ENCODE measurements at regions not wholly inside any gene's neighbourhood (a gene's known extent, or its start where the extent isn't known, plus 50 kb on each side); places are given as distances from the start of the nearest gene placed in this dataset.

DNA sequence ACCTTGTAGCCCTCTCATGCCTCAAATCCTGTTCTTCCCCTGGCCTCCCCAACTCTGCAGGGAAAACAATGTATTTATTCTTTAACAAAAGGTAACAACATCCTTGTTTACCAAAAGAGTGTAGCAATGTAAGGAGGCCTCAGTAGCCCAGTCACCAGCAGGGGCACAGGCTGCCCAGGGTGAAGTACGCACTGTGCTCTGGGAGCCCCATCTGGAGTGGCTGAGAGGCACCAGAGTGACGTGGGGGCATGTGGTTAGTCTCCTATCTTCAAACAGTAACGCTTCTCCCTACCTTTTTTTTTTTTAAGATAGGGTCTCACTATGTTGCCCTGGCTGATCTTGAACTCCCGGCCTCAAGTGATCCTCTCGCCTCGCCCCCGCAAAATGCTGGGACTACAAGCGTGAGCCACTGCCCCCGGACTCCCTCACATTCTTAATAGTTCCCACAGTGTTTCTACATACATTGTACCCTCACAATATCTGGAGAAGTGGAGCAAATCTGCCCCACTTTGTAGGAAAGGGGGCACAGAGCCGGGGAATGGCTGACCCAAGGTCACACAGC lies 51.3 kb upstream of the ECE1 start:
- TF ChIP-seq FOXA1 (IDR thresholded peaks at IDR 0.05): no peak
- TF ChIP-seq, protein P1, sequence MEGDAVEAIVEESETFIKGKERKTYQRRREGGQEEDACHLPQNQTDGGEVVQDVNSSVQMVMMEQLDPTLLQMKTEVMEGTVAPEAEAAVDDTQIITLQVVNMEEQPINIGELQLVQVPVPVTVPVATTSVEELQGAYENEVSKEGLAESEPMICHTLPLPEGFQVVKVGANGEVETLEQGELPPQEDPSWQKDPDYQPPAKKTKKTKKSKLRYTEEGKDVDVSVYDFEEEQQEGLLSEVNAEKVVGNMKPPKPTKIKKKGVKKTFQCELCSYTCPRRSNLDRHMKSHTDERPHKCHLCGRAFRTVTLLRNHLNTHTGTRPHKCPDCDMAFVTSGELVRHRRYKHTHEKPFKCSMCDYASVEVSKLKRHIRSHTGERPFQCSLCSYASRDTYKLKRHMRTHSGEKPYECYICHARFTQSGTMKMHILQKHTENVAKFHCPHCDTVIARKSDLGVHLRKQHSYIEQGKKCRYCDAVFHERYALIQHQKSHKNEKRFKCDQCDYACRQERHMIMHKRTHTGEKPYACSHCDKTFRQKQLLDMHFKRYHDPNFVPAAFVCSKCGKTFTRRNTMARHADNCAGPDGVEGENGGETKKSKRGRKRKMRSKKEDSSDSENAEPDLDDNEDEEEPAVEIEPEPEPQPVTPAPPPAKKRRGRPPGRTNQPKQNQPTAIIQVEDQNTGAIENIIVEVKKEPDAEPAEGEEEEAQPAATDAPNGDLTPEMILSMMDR (IDR thresholded peaks at IDR 0.05; ENCODE audit: low read depth, low read length, missing input control): no peak
- TF ChIP-seq YY1 (IDR thresholded peaks at IDR 0.05): peak; percentile 12
- TF ChIP-seq, protein P2, sequence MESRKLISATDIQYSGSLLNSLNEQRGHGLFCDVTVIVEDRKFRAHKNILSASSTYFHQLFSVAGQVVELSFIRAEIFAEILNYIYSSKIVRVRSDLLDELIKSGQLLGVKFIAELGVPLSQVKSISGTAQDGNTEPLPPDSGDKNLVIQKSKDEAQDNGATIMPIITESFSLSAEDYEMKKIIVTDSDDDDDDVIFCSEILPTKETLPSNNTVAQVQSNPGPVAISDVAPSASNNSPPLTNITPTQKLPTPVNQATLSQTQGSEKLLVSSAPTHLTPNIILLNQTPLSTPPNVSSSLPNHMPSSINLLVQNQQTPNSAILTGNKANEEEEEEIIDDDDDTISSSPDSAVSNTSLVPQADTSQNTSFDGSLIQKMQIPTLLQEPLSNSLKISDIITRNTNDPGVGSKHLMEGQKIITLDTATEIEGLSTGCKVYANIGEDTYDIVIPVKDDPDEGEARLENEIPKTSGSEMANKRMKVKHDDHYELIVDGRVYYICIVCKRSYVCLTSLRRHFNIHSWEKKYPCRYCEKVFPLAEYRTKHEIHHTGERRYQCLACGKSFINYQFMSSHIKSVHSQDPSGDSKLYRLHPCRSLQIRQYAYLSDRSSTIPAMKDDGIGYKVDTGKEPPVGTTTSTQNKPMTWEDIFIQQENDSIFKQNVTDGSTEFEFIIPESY (IDR thresholded peaks at IDR 0.05): no peak
- TF ChIP-seq FOXA2 (IDR thresholded peaks at IDR 0.05): no peak
- Histone ChIP-seq H3K4me3 (ENCODE audit: low read depth in 1 of 3, low read length in 3 of 3) (no peak overlapping the region), H3K4me1 (ENCODE audit: control insufficient read depth in 4 of 4, insufficient read depth in 4 of 4, low read length in 3 of 4) (peaks cover 29 to 86% (median 67%) of the 10 kb centered on the region in 4 donors), H3K9ac (ENCODE audit: low read depth in 1 of 2, low read length in 2 of 2) (peak overlapping the region; percentile 26 to 42), H3K27me3 (ENCODE audit: control insufficient read depth in 4 of 4, insufficient read depth in 4 of 4, low read length in 3 of 4) (no peaks in the 10 kb centered on the region), H3K9me3 (ENCODE audit: control insufficient read depth in 4 of 4, low read length in 3 of 4) (no peaks in the 10 kb centered on the region), H3K36me3 (ENCODE audit: control insufficient read depth in 4 of 4, insufficient read depth in 3 of 4, low read depth in 1 of 4, low read length in 3 of 4) (no peaks in the 10 kb centered on the region), H3K27ac (ENCODE audit: low read depth in 1 of 2, low read length in 2 of 2) (peak overlapping the region; percentile 82 to 87)
- DNase-seq (ENCODE audit: low spot score): no peak
- WGBS: 83% methylated on average over 10 of the region's 10 CpGs

DNA sequence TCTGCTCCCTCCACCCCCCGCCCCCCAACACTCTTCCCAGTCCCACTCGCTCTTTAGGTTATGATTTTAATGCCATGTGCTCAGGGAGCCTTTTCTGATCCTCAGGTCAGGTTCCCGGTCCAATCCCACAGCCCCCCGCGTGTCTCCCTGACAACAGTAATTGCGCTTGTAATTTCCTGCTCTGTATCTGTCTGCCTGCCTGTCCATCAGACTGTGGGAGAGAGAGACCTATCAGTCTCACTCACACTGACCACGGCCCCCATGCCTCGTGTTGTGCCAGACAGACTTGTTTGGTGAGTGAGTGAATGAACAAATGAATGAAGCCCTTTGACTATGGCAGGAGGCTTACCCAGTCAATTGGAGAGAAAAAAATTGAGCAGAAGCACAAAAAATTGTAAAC lies 50.8 kb upstream of the ECE1 start:
- no peak for DNase-seq (ENCODE audit: low spot score)
- H3K27me3 ChIP-seq (ENCODE audit: control insufficient read depth in 4 of 4, insufficient read depth in 4 of 4, low read length in 3 of 4): no peaks in the 10 kb centered on the region
- no peaks in the 10 kb centered on the region for H3K9me3 ChIP-seq (ENCODE audit: control insufficient read depth in 4 of 4, low read length in 3 of 4)
- 53% methylated on average over 8 of the region's 8 CpGs for WGBS
- no peaks in the 10 kb centered on the region for H3K36me3 ChIP-seq (ENCODE audit: control insufficient read depth in 4 of 4, insufficient read depth in 3 of 4, low read depth in 1 of 4, low read length in 3 of 4)
- H3K27ac ChIP-seq (ENCODE audit: low read depth in 1 of 2, low read length in 2 of 2): peak overlapping the region; percentile 82 to 87
- peaks cover 29 to 83% (median 65%) of the 10 kb centered on the region in 4 donors for H3K4me1 ChIP-seq (ENCODE audit: control insufficient read depth in 4 of 4, insufficient read depth in 4 of 4, low read length in 3 of 4)
- peak overlapping the region in 1 of 2 donors; percentile 18 for H3K9ac ChIP-seq (ENCODE audit: low read depth in 1 of 2, low read length in 2 of 2)
- TF ChIP-seq, protein P3, sequence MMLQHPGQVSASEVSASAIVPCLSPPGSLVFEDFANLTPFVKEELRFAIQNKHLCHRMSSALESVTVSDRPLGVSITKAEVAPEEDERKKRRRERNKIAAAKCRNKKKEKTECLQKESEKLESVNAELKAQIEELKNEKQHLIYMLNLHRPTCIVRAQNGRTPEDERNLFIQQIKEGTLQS (IDR thresholded peaks at IDR 0.05): no peak
- no peak for TF ChIP-seq HNF4A (conservative IDR thresholded peaks at IDR 0.05)
- no peak overlapping the region for H3K4me3 ChIP-seq (ENCODE audit: low read depth in 1 of 3, low read length in 3 of 3)

DNA sequence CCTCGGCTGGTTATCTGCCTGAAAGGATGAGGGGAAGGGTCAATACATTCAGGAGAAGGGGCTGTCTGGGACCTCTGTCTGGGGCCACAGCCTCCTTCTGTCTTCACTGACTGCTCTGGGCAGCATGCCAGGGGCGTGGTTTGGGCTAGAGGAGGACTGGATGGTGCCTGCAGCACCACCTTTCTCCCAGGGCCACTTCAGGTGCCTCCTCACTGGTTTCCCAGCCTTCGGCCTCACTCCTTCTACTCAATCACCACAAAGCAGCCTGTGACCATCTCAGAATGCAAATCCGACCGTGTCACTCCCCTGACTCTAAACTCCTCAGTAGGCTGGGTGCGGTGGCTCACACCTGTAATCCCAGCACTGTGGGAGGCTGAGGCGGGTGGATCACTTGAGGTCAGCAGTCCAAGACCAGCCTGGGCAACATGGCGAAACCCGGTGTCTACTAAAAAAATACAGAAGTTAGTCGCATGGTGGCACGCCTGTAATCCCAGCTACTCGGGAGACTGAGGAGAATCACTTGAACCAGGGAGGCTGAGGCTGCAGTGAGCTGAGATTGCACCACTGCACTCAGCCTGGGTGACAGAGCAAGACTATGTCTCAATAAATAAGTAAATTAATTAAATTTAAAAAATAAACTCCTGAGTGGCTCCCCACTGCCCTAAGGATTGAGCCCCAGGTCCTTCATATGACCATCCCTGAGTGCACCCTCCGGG lies 50.1 kb upstream of the ECE1 start:
- no peaks in the 10 kb centered on the region for H3K27me3 ChIP-seq (ENCODE audit: control insufficient read depth in 4 of 4, insufficient read depth in 4 of 4, low read length in 3 of 4)
- 68% methylated on average over 13 of the region's 13 CpGs for WGBS
- no peaks in the 10 kb centered on the region for H3K36me3 ChIP-seq (ENCODE audit: control insufficient read depth in 4 of 4, insufficient read depth in 3 of 4, low read depth in 1 of 4, low read length in 3 of 4)
- H3K9ac ChIP-seq (ENCODE audit: low read depth in 1 of 2, low read length in 2 of 2): peak overlapping the region in 1 of 2 donors; percentile 3
- H3K27ac ChIP-seq (ENCODE audit: low read depth in 1 of 2, low read length in 2 of 2): peak overlapping the region; percentile 90 to 91
- TF ChIP-seq SP1 (IDR thresholded peaks at IDR 0.05) (no peak), HNF4G (IDR thresholded peaks at IDR 0.05) (no peak), RXRA (IDR thresholded peaks at IDR 0.05) (no peak)
- DNase-seq (ENCODE audit: low spot score): no peak
- no peak overlapping the region for H3K4me3 ChIP-seq (ENCODE audit: low read depth in 1 of 3, low read length in 3 of 3)
- no peaks in the 10 kb centered on the region for H3K9me3 ChIP-seq (ENCODE audit: control insufficient read depth in 4 of 4, low read length in 3 of 4)
- peaks cover 33 to 85% (median 68%) of the 10 kb centered on the region in 4 donors for H3K4me1 ChIP-seq (ENCODE audit: control insufficient read depth in 4 of 4, insufficient read depth in 4 of 4, low read length in 3 of 4)

Data from liver (tissue), 8 donors.